GM18505 (cell line): ENCODE measurements at regions not wholly inside any gene's neighbourhood (a gene's known extent, or its start where the extent isn't known, plus 50 kb on each side); places are given as distances from the start of the nearest gene placed in this dataset.

Experiments
- ATAC-seq: cut with Tn5 transposase; IDR thresholded peaks from one replicate; pipeline ENCODE4 v1.9.1; 2021; ENCODE audit not compliant: unreplicated experiment
- POLR2A ChIP-seq: IDR thresholded peaks from 4 replicates; pipeline ENCODE4 v1.6.1; 2011; ENCODE audit warnings: borderline replicate concordance; ENCODE audit not compliant: insufficient read depth, insufficient read length; ENCODE audit errors: extremely low read depth

DNA sequence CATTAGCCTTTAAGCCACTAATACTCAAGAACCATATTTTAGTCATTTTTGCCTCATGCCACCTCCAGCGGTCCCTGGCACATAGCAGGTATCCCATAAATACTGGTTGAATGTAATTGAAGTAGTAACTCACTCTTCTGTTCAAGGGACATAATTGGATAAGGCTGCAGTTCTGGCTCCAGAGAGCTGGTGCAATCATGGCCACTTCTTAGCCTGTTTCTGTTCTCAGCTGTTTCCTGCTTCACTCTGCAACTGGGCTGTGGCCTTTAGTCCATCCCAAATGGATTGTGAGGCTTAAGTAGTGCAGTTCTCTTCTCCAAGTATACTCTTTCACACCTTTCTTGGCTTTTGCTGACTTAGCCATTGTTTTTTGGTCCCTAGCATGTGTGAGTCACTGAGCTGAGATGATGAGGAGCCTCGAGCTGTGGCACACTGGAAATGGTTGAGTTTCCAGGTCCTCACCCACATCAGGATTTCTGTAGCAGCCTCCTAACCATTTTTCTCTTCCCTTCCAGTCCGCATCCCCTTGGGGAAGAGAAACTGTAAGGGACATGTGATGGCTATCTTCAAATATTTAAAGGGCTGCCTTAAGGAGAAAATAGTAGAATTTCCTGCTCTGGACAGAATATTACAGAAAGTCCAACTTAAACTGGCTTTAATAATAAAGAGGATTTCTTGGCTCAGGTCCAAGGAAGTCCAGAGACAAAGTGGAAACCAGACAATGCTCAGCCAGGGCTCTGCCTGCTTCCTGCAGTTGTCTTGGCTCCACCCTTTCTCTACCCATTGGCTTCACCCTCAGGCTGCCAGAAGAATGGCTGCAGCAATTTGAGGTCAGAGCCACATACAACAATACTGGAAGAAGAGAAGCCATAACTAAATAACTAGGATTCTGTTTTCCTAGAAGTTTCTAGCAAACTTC lies 305.4 kb upstream of the ROPN1 start:
- no peak for ATAC-seq
- TF ChIP-seq POLR2A = no peak

DNA sequence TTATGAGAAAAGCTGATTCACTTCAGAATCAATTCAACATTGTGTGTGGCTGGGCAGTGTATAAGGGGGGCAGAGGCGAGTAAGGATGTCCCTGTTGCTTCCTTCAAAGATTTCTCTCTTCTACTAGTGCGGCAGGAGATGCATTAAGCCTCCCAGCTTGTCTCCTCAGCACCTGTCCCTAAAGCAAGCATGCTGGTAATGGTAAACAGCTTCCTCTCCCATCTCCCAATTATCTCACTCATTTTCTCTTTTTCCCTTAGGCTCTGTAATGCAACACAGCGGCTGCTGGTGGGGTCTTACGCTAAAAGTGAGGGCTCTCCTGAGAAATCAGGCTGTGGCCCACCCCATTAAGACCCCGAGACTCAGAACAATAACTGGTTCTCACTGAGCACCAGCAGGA lies 306.4 kb upstream of the ROPN1 start:
- no peak for ATAC-seq
- no peak for TF ChIP-seq POLR2A

DNA sequence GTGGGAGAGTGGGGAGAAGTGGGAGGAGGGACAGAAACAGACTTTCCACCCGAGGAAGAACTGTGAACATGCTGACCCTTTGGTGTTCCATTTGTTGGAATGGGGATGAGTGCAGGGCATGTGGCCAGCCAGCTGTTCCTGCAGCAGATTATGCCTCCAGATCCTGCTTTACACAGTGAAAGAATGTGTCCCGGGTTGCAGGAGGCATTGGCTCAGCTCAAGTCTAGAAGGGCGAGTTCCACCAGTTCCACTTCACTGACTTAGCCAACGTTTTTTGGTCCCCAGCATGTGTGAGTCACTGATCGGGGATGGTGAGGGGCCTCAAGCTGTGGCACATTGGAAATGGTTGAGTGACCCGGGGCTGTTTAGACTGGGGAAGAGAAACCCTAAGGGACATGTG lies 307.0 kb upstream of the ROPN1 start:
- peak; percentile 74 for ATAC-seq
- no peak for TF ChIP-seq POLR2A

DNA sequence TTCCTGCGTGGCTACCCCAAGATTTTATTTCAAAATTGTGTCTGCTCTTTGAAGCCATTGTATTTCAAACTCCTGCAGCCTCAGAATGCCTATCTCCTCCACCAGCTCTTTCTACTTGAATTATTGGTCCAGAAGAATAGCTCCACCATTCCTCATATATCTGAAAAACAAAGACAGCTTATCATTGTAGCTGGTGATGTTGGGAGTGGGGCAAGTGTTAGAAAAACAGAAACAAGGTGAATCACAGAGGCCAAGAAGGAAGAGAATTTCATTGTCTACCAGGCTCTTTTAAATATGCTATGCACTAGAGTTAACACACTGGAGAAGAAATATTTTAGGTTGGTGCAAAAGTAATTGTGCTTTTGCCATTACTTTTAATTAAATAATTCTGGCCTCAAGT lies 307.9 kb upstream of the ROPN1 start:
- no peak for ATAC-seq

DNA sequence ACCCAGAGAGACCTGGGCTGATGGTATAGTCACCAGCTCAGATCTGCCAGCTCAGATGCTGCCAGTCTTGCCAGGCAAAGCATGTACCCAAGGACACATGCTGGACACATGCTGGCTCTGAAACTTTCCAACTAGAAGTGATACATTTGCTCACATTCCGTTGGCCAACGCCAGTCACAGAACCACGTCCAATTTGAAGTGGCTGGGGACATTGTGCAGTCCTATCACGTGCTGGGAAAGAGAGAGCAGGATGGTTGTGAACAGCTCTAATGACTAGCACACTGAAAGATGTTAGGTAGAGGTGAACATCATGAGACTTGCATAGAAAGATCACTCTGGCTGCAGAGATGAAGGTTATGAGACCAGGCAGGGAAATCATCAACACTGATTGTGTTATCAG lies 308.5 kb upstream of the ROPN1 start:
- no peak for TF ChIP-seq POLR2A
- no peak for ATAC-seq

More for the DNA sequence above, 307.9 kb upstream of the ROPN1 start:
- no peak for TF ChIP-seq POLR2A

DNA sequence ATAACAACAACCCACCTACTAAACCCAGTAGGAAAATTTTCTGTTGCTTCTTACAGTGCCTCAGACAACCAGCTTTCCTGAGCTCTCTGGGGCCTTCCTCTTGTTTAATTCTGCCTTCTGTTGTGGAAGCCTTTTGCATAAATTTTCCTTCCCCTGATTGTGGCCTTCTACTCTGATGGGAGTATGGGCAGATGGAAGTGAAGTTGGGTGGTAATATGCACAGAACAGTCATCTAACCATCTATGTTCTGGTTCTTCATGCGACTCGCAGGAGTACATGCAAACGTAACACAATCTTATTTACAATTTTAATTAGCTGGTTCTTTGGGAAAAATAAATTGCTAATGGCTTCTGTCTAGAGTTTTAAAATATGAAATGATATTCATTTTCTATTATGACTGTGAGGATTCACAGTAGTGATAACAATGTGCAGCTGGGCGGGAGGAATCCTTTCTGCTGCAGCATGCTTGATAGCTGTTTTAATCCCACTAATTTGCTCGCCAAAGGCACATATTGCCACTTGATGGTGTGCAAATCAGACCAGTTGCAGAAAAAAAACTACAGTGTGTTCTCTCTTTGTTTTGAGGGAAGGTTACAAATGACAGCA lies 311.5 kb upstream of the ROPN1 start:
- no peak for ATAC-seq
- TF ChIP-seq POLR2A = no peak

DNA sequence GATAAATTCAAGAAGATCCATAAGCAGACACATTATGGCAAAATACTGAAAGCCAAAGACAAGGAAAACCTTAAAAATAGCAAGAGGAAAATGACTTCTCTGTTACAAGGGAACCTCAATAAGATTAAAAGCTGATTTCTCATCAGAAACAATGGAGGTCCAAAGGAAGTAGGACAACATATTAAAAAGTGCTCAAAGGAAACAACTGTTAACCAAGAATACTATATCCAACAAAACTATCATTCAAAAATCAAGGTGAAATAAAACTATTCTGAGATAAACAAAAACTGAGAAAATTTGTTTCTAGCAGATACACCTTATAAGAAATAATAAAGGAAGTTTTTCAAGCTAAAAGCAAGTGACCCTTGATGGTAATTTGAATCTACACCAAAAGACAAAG lies 314.7 kb upstream of the ROPN1 start:
- no peak for ATAC-seq
- TF ChIP-seq POLR2A = no peak

DNA sequence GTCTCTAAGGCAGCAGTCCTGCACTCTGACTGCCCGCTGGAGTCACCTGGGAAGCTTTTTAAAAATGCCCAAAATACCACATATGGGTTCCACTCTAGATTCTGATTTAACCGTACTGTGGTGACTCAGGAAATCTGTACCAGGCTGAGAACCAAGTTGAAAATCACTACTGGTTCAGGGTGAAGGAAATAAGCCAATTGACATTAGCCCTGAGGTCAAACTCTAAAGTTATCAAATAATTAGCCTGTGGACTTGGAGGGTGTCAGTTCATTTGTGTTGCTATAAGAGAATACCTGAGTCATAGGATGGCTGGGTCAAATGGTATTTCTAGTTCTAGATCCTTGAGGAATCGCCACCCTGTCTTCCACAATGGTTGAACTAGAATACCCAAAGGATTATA lies 321.7 kb upstream of the ROPN1 start:
- no peak for ATAC-seq
- TF ChIP-seq POLR2A = no peak

DNA sequence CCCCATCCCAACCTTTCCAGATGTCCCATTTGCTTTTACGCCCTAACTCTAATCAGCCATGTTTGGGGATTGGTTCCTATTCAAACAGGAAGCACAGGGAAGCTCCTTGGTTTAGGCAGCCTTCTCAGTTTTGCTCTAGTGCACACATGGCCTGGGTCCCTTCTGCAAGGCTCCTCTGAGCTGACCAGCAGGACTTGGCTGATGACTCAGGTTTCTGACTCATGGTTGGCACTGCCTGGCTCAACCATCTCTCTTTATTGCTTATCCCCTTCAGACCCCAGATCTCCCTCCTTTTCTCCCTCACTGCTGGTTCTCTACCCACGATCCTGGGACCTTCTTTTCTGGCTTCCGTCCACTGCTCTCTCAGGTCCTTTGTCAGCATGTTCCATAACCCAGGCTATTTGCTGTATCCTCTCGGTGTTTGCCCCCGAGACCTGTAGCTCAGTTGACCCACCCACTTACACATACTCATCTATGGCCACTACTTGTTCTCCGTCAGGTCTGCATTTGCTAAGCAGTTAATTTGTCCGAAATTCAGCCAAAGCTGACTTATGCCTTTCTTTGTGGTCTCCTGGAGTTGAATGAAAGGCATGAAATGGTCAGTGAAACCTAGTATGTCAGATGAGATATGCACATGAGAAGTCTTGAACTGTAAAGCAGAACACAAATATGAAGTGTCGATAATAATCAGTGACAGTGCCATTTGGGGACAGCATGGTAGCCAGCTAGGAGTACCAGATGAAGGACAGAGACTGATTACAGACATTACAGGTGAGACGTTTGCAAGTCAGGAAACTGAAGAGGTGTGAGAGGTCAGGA lies 323.5 kb upstream of the ROPN1 start:
- no peak for ATAC-seq
- no peak for TF ChIP-seq POLR2A

DNA sequence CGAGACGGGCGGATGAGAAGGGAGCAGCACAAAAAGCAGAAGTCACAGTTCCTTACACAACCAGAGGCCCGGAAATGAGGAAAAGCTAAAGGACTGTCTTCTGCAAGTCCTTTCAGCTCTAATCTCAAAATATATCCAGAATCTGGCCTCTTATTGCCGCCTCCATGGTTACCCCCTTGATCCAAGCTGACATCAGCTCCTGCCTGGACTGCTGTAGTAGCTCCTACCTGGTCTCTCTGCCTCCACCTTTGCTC lies 324.0 kb upstream of the ROPN1 start:
- no peak for ATAC-seq
- no peak for TF ChIP-seq POLR2A

DNA sequence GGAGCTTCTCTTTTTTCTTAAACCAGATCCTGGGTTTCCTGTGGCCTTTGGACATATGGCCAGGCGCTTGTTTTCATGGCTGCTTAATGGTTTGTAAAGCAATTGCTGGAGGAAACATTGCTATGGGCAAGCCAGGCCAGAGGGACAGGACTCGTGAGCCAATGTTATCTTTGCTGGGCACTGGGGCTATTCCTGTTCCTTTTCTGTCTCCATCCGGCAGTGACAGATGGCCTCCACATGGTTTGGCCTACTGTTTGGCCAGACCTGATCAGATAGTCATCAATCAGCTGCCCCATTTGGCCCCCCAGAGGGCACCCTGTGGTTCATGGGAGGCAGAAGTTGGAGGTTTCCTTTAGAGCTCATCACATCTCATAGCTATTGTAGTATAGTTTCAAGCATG lies 326.1 kb upstream of the ROPN1 start:
- no peak for TF ChIP-seq POLR2A
- ATAC-seq = no peak

DNA sequence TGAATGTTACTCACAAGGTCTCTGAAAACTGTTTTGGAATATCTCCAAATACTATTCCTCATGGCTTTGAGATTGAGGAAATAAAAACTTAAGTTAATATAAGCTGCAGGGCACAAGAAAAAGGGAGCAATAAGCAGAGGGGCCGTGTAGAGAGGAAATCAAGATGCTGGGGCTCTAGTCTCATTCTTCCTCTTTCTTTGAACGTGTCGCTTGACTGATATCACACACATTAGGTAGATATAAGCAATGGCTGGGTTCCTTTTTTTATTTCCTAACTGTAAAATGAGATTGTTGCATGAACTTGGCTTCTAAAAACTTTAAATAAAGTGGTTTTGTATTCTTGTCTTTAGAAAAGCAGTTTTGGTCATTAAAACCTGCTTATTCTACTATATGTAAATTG lies 326.7 kb upstream of the ROPN1 start:
- no peak for TF ChIP-seq POLR2A
- ATAC-seq = no peak

DNA sequence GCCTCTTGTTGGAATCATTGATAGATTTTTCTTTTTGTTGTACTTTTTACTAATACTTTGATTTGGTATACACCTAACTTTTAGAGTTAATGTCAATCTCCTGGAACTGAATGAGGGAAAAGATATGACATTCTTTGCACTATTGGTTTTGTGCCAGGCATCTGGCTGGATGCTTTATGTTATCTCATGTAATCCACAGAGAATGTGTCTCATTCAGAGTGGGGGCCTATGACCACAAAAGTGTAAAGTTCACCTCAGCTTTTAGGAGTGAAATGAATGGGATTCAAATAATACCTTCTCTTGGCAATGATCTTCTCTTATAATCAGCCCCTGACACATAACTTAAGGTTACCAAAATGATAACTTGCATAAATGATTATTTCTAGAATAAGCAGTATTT lies 329.1 kb upstream of the ROPN1 start:
- no peak for ATAC-seq
- no peak for TF ChIP-seq POLR2A
